ENCODE measurements at regions not wholly inside any gene's neighbourhood (a gene's known extent, or its start where the extent isn't known, plus 50 kb on each side); places are given as distances from the start of the nearest gene placed in this dataset.

DNA sequence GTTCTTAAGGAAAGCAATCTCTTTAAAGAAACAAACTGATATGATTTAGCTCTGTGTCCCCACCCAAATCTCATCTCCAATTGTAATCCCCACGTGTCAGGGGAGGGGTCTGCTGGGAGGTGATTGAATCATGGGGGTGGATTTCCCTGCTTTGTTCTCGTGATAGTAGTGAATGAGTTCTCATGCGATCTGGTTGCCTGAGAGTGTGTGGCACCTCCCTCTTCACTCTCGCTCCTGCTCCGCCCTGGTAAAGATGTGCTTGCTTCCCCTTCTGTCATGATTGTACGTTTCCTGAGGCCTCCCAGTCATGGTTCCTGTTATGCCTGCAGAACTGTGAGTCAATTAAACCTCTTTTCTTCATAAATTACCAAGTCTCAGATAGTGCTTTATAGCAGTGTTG, 412.7 kb upstream of the SMC2 start:
- 82% methylated on average over 6 of the region's 6 CpGs; no CpG with 5 or more reads in 1 of the 2 experiments for whole genome bisulfite sequencing, 2 experiments (ENCODE audit: extremely low coverage in 1 of 2, insufficient coverage in 1 of 2, insufficient read length in 1 of 2, insufficient replicate concordance in 2 of 2, low coverage in 1 of 2, low lambda C conversion rate in 2 of 2, missing lambda C conversion rate in 1 of 2)
- no peak overlapping the region for H4K91ac ChIP-seq (replicated peaks; ENCODE audit: insufficient read length, low read length)
- no peak overlapping the region for H4K5ac ChIP-seq (ENCODE audit: insufficient read length, low read depth, low read length)
- H2BK5ac ChIP-seq (ENCODE audit: low read depth, low read length) = no peak overlapping the region
- no peak overlapping the region for H3K9ac ChIP-seq (replicated peaks in 1 of 4; ENCODE audit: extremely low read depth in 1 of 4, low read depth in 3 of 4, low read length in 3 of 4)
- no peaks in the 10 kb centered on the region for H3K36me3 ChIP-seq (ENCODE audit: control insufficient read depth in 2 of 4, insufficient read depth in 4 of 4, low read length in 3 of 4)
- no peaks in the 10 kb centered on the region for H3K23me2 ChIP-seq (ENCODE audit: low read depth, low read length)
- H3K4ac ChIP-seq (replicated peaks; ENCODE audit: insufficient read length, low read depth, low read length) = no peak overlapping the region
- no peak overlapping the region for H2AK5ac ChIP-seq (ENCODE audit: low read depth, low read length)
- no peak overlapping the region for H3K4me2 ChIP-seq (ENCODE audit: insufficient read depth in 1 of 2, low read depth in 2 of 2, low read length in 2 of 2)
- DNase-seq (ENCODE audit: low read depth in 1 of 2, low spot score in 2 of 2) = no peak
- H3K9me3 ChIP-seq (ENCODE audit: insufficient read depth in 2 of 2, low read depth in 1 of 2, low read length in 1 of 2) = no peaks in the 10 kb centered on the region
- FAIRE-seq = no peak
- H3K4me3 ChIP-seq (ENCODE audit: extremely low read depth in 1 of 4, insufficient read depth in 2 of 4, low read depth in 3 of 4, low read length in 4 of 4) = no peak overlapping the region
- POLR2A ChIA-PET (ENCODE audit: partially characterized antibody) = no interaction called here
- no peak overlapping the region for H2BK12ac ChIP-seq (ENCODE audit: low read depth, low read length)
- no peak overlapping the region for H3K56ac ChIP-seq (replicated peaks; ENCODE audit: insufficient read length, low read depth, low read length)
- no peak overlapping the region for H2AFZ ChIP-seq (ENCODE audit: low read length)
- H4K8ac ChIP-seq (ENCODE audit: extremely low read depth, insufficient read depth, low read length) = no peak overlapping the region
- no peak overlapping the region for H3K18ac ChIP-seq (ENCODE audit: extremely low read depth, low read length)
- CTCF ChIA-PET (ENCODE audit: partially characterized antibody) = no interaction called here
- H3K27ac ChIP-seq (ENCODE audit: low read depth, low read length) = no peak overlapping the region
- no peak overlapping the region for H2BK15ac ChIP-seq (ENCODE audit: low read length)
- H3K27me3 ChIP-seq (replicated peaks in 1 of 4; ENCODE audit: control insufficient read depth in 3 of 4, extremely low read depth in 1 of 4, insufficient read depth in 3 of 4, low read length in 3 of 4) = no peaks in the 10 kb centered on the region
- H3K4me1 ChIP-seq (replicated peaks in 1 of 4; ENCODE audit: control insufficient read depth in 3 of 4, insufficient read depth in 4 of 4, low read length in 3 of 4) = no peaks in the 10 kb centered on the region
- no peak overlapping the region for H3K23ac ChIP-seq (ENCODE audit: insufficient read length)
- no peaks in the 10 kb centered on the region for H3K79me1 ChIP-seq (ENCODE audit: low read depth, low read length)
- no peak overlapping the region for H2BK20ac ChIP-seq (ENCODE audit: low read length)
- H2BK120ac ChIP-seq (replicated peaks; ENCODE audit: low read depth, low read length) = no peak overlapping the region
- no peaks in the 10 kb centered on the region for H3K79me2 ChIP-seq (ENCODE audit: control insufficient read depth in 1 of 2, insufficient read depth in 2 of 2, low read length in 2 of 2)
- no peak overlapping the region for H3K14ac ChIP-seq (ENCODE audit: insufficient read length)
- H4K20me1 ChIP-seq (replicated peaks in 1 of 2; ENCODE audit: control insufficient read depth in 1 of 2, insufficient read depth in 2 of 2, low read length in 2 of 2) = no peaks in the 10 kb centered on the region
- TF ChIP-seq SP1 (IDR thresholded peaks at IDR 0.05; ENCODE audit: low read depth, low read length) (no peak), BRCA1 (IDR thresholded peaks at IDR 0.05; ENCODE audit: low read depth, low read length) (no peak), EGR1 (IDR thresholded peaks at IDR 0.05; ENCODE audit: borderline replicate concordance, low read depth, low read length) (no peak), NRF1 (IDR thresholded peaks at IDR 0.05; ENCODE audit: low read depth, low read length) (no peak), JUN (IDR thresholded peaks at IDR 0.05; ENCODE audit: low read depth, low read length) (no peak), CTBP2 (IDR thresholded peaks at IDR 0.05; ENCODE audit: borderline replicate concordance, insufficient read depth, insufficient read length, low read length) (no peak), ZNF274 (IDR thresholded peaks at IDR 0.05; ENCODE audit: borderline replicate concordance, extremely low read depth, low read length) (no peak), RAD21 (IDR thresholded peaks at IDR 0.05 in 1 of 2, conservative IDR thresholded peaks at IDR 0.05 in 1 of 2; ENCODE audit: low read depth in 2 of 2, low read length in 2 of 2) (no peak), POLR2AphosphoS5 (IDR thresholded peaks at IDR 0.05; ENCODE audit: low read depth, low read length) (no peak), GABPA (IDR thresholded peaks at IDR 0.05; ENCODE audit: borderline replicate concordance, insufficient read depth, low read length) (no peak), HDAC6 (IDR thresholded peaks at IDR 0.05; ENCODE audit: low read depth, low read length) (no peak), PHF8 (conservative IDR thresholded peaks at IDR 0.05; ENCODE audit: low read depth, low read length) (no peak)
- TF ChIP-seq, protein P1, sequence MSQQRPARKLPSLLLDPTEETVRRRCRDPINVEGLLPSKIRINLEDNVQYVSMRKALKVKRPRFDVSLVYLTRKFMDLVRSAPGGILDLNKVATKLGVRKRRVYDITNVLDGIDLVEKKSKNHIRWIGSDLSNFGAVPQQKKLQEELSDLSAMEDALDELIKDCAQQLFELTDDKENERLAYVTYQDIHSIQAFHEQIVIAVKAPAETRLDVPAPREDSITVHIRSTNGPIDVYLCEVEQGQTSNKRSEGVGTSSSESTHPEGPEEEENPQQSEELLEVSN (IDR thresholded peaks at IDR 0.05) = no peak
